ENCODE measurements at regions not wholly inside any gene's neighbourhood (a gene's known extent, or its start where the extent isn't known, plus 50 kb on each side); places are given as distances from the start of the nearest gene placed in this dataset.

DNA sequence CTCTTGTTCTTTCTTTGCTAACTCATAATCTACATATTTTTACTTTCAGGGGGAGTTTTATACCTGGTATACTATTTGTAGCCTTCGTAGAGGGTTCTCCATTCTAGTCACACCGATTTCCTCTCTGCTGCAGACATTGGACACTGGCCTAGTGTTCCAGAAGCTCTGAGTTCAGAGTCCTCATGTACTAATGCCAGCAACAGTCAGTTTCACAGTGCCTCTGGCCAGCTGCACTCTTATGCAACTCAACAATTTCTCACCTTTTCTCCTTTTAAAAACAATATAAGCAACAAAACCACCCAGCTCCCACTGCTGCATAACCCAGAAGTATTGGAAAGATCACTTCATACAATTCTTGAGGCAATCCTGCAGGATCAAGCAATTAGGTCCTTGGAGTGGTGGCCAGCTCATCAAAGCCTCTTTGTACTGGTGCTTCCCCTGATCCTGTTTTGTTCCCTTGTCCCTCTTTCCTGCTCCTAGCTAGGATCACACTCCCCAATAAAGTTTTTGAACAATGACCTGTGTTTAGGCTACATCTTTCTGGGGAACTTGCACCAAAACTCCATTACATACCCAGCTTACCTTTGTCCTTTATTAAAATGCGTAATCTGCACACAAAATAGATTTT is 98.1 kb upstream of the TUT7 start:
- peak; percentile 9 for DNase-seq (ENCODE audit: low spot score)

DNA sequence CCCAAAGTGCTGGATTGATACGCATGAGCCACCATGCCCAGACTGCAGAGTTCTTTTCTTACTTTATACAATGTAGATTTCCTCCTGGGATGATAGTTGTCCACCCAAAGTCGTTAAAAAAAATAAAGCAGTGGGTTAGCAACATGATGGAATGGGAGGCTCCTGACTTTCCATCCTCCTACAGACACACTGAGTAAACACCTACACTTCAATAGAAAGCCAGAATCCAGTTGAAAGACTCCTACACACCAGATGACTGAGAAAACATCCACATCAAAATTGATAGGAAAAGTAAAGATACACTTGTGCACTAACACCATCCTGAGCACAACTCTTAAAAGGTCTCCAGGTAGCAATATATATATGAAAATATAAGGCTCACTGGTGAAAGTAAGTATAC is 95.0 kb upstream of the TUT7 start:
- DNase-seq (ENCODE audit: low spot score): no peak

DNA sequence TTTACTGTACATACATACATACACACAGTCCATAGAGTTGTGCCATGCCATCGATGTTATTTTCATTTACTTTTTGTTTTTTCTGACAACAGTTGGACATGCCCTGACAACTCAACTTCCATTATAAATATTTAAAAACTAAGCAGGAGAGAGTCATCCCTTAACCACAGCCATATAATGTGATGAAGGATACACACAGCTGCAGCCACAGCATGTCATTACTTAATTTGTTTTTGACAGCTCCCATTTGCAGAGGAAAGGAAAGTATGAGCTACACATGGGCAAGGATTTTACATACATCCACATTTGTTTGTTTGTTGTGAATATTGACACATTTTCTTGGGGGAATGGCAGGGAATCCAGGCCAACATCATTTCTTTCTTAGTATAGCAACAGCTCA is 91.5 kb upstream of the TUT7 start:
- no peak for DNase-seq (ENCODE audit: low spot score)

DNA sequence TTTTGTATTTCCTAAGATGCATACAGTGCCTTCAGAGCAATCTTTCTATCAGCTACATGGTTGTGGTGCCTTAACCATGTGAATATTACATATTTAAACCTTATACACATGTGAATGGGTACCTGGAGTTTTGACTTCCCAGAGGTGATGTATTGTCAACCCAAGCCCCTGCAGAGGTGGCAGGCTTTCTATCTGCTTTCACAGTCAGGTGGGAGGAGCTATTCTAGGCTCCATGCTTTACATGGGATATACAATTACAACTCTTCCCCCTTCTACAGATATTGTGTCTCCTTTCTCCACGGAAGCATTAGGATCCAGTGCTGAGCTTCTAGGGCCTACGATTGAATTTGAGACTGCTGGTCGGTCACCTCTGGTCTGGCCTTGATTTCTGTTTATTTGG is 89.8 kb upstream of the TUT7 start:
- DNase-seq (ENCODE audit: low spot score): no peak

DNA sequence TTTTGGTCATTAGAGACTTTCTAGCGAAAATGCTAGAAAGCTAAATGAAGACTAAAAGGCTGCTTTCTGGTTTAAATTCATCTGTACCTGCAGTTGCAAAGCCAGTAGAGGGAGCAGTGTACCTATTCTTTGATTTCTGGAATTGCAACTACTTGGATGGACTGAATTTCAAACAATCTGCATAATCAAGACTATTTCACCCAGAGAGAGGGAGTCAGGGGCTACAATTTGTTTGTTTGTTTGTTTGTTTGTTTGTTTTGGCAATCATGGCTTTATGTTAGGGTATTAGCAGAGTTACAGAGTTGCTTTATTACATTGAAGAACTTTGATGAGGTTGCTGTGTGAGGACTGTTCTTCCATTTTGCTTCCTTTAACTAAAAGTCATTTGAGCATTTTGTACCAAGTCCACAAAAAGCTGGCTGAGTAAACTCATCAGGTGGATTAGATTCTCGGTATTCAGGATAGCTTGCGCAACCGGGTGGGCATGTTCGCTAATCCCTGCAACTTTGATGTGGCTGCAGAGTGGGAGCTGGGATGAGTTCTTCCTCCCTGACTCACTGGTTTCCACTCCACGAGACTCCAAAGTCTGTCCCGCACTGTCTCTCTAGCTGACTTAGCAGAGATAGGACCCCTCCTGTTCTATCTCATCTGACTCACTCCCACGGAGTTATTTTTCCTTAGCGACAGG is 80.0 kb upstream of the TUT7 start:
- peak; percentile 31 for DNase-seq (ENCODE audit: low spot score)

DNA sequence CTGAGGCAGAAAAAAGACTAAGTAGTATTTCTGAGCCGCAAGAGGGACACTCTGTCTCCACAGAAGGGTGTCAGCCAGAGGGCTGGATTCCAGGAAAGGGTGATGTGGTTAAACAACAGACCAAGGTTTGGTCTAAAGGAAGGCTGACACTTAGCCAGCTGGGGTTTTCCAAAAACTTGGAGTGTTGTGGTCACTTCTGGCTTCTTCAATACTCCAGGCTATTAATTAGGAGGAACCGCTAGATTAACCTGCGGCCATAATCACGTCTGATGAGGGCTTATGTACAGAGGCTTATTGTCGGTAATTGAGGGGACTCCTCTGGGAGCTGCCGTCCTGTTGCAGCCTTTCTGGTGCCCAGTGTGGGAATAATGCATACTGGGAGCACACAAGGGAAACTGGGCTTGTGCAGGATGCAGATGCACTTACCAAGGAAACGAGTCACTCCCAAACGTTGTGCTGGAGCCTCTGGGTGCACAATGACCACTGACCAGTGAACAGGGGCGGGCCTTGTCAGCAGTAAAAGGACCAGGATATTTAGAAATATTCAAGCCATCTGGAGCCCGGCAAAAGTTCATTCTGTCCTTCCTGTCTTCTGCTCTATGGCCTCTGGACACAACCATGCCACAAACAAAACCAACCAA is 70.2 kb upstream of the TUT7 start:
- no peak for DNase-seq (ENCODE audit: low spot score)

DNA sequence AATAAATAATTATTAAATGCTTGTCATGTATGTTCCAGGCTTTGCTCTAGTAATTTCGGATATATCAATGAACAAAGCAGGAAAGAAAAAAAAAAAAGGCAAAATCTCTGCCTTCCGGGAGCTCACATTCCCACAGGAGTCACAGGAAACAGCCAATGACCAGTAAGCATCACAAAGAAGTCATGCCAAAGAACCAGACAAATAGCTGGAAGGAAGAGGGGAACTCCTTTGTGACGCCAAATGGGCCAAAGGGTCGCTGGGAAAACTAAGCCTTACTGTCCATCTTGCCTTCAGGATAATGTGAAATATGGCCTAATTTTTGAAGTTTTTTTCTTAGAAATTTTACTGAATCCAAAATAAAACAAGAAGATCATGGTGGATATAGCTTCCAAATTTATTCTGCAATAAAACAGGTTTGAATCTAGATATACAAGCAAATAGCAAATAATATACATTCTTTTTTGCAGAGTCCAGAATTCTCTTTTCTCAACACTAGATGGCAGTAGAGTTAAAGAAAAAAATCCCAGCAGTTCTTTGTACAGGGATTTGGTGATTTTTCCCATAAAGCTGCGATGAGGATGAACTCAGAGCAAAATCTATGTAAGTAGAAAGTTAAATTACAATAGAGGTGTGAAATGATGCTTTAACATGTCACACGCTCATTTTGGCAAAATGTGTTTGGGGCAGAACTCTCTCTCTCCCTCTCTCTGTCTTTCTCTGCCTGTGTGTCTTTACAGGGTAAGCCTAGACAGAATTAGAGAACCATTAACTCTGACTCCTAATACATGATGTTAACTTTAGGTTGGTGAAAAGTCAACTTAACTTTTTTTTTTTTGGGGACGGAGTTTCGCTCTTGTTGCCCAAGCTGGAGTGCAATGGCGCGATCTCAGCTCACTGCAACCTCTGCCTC is 60.0 kb upstream of the TUT7 start:
- peak; percentile 40 for DNase-seq (ENCODE audit: low spot score)

DNA sequence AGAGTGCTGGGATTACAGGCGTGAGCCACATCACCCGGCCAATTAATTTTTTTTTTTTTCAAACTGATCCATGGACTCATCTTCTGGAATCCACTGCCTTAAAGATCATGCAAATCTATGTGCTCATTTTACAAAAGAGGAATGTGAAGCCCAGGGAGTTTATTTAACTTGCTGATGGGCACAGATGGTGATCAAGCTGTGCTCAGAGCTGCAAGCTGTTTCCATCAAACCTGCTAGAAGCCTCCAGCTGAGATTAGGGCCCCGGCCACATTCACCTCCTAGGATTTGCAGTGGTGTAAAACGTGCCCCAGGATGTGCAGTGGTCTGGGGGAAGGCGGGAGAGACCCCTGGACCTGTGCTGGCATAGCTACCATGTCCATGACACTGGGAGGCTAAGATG is 56.1 kb upstream of the TUT7 start:
- DNase-seq (ENCODE audit: low spot score): no peak

DNA sequence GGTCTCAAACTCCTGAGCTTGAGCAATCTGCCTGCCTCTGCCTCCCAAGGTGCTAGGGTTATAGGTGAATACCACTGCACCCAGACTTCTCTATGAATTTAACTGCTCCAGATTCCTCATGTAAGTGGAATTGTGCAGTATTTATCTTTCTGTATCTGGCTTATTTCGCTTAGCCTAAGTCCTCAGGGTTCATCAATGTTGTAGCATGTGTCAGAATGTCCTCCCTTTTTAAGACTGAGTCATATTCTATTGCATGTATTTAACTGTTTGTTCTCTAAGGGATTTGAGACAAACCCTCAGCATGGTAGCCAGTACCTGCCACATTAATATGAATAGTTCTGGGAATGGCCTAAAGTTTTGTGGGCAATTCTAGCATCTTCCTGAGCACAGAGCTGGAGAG is 53.9 kb upstream of the TUT7 start:
- no peak for DNase-seq (ENCODE audit: low spot score)

DNA sequence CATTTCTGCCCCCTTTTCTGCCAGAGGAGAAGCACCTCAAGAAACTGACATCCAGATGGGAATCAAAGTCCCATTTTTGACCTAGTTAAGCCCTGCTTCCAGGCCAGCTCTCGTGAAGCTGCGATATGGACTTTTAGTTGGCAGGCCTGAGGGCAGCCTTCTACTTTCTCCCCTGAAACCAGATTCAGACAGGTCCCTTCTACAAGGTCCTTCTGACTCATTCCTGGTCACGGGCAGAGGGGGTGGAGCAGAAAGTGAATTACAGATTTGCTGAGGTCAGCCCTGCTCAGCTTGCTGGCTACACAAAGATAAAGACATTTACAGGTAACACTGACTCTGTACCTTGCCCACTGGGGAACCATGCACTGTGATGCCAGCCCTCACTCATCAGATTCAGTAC is 52.8 kb upstream of the TUT7 start:
- no peak for DNase-seq (ENCODE audit: low spot score)

DNA sequence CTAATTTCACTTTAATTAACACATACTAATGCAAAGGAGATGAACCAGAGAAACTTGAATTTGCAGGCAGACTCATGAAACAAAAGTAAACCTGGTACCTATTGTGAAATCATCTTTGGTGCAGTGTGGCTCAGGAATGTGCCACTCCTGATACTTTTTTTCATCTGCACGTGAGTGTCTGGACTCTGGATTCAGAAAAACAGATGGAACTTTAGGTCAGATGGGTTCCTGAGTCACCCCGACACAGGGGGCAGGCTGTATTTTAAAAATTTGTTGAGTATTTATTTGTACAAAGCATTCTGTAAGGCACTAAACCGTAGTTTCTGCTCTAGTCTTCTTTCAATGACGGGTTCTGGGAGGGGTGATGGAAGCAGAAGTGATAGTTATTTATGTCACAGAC is 52.2 kb upstream of the TUT7 start:
- no peak for DNase-seq (ENCODE audit: low spot score)

DNA sequence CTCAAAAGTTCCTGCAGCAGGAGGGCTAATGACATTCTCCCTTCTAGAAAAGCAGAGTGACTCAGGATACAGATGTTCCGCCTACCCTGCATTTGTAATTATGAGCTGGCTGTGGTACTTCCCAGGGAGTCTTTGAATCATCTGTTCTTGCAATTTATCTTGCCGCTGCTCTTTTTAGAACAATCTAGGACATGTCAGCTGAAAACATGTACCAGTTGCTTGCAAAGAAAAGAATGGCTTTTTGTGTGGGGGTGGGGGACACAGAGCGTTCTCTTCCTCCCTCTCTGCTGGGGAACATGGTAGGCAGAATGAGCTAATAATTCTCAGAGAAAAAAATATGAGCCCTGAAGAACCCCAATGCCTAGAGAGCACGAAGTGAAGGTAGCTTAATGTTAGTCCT is 51.7 kb upstream of the TUT7 start:
- DNase-seq (ENCODE audit: low spot score): peak; percentile 9

DNA sequence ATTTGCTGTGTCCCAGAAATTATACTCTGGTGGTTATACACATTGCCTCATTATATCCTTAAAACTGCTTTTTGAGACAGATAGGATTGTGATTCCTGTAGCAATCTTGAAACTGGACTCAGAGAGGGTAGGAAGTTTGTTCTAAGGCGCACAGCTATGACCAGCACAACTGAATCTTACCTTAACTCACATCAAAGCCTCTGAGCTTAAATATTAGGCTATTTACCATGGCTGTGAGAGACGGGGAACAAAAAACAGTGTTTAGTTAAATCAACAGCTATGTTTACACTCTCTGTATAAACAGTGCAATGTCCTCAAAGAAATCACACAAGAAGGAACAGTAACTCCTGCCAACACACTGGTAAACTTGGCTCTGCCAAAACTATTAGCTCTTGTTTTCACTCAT is 50.9 kb upstream of the TUT7 start:
- DNase-seq (ENCODE audit: low spot score): no peak
